GM21717 (cell line): ENCODE measurements at regions not wholly inside any gene's neighbourhood (a gene's known extent, or its start where the extent isn't known, plus 50 kb on each side); places are given as distances from the start of the nearest gene placed in this dataset.
"Not testable (repeated sequence)": the region's sequence is repeated elsewhere in the genome, so short reads cannot be mapped to it uniquely, and the experiment has no call there.

Source experiments
- ATAC-seq: cut with Tn5 transposase; IDR thresholded peaks from one replicate; pipeline ENCODE4 v1.9.1; 2021; ENCODE audit warnings: mild to moderate bottlenecking, moderate library complexity; ENCODE audit not compliant: unreplicated experiment

DNA sequence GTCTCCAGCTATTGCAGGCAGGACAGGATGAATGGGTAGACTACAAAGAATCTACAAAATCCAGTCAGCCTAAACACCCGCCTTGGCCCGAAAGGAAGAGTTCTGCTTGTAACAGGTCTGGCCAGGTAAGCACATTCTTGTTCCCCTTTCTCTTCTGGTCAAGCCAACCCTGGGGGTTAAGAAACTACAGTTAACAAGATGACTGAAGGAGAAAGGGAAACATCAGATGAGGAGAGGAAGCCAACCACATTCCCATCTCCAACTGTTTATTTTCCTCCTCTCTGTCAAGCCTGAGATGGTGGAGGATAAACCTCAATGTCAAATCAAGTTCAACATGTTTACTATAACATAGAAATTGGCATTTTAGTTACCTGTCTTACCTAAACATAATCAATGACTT lies 198.9 kb downstream of the IPMK start:
- ATAC-seq, result no peak

DNA sequence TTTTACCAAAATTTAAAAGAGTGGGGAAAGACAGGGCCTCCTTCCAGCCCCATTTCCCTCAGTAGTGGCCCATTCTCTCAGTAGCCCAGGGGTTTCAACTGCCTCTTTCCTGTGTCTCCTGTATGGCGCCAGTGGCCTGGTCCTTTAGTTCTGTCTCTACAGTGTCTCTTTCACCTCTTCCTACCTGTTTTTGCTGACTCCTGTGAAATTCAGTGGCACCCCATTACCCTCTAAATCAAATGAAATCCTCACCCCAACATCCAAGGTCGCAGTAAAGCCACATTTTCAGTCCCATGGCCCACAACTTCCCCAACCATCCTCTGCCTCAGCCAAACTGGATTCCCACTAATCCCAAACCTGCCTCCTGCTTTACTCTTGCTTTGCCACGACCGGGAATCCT lies 200.7 kb downstream of the IPMK start:
- ATAC-seq, result no peak

DNA sequence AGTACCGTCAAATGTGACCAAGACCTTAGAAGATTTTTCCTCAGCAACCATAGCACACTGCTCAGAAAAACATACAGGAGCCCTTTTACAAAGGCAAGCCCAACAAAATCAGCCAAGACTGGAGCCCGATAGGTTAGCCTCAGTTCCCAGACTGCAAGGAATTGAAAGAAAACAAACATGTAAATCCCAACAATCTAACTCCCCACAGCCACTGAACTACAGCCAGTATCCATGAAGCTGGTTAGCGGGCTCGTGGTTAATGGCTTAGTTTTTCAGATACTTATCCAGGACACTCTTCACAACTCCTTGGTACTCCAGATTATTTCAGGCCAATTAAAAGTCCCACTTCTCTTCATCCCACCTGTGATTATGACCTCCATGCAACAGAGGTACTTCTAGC lies 201.6 kb downstream of the IPMK start:
- no peak for ATAC-seq

DNA sequence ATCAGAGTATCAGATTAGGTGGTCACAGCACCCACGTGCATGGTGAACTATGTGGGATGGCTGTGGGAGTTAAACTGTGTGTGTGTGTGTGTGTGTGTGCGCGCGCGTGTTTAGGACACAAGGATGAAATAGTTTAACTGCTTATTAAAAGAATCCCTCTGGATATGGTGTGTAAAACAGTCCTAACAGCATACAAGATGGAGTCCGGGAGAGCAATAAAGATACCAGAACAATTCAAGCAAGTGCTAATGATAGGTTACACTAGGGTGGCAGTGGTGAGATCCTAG lies 202.2 kb downstream of the IPMK start:
- ATAC-seq, result no peak

DNA sequence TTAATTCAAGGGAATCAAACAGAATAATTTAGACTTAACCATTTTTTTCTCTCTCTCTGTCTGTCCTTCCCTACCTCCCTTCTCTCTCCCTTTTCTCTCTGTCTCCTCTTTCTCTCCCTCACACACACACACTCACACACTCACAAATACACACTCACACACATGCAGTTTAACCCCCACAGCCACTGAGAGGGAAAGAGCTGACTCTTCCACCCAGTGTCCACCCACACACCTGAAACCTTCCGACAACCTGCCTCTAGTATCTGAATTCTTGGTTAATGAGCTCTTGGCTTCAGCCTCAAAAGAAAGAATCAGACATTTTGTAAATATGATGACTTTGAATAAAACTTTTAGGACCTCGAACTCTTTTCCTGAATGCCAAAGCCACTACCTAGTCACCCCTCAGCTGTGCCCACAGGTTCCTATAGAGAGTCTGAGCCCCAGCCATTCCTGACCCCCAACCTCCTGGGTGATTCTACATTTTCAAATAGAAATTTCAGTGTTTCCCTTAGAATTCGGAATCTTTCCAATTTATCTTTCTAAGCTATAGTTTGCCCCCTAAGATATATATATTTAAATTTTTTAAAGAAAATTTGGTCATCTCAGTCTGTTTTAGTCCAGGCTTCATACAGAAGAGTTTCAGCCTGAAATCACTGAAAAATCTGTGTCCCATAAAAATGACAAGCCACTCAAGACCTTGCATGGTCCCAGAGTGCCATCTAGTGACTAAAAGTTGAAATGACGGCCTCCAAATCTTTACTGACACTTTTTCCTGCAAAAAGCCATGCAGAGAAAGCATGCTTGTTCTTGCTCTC lies 202.8 kb downstream of the IPMK start:
- no peak for ATAC-seq

DNA sequence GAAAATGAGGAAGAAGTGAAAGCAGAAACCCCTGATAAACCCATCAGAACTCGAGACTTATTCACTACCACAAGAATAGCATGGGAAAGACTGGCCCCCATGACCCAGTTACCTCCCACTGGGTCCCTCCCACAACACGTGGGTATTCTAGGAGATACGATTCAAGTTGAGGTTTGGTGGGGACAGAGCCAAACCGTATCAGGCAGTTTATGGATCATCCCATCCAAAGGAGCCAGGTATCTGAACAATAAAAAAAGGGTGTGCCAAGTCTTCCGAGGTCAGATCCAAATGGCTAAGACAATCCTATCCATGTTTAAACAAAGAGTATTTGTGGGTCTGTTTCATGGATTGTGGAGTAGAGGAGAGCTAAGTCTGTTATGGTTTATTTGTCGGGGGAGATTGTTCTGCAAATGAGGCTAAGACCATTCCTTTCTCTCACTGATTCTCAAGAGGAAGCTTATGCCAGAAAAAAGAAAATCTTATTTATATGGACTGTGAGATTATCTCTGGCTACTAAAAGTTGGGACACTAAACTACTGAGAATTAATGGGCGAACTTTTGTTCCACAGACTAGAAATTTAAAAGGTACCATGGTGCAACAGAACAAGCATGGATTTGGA lies 203.7 kb downstream of the IPMK start:
- no peak for ATAC-seq

DNA sequence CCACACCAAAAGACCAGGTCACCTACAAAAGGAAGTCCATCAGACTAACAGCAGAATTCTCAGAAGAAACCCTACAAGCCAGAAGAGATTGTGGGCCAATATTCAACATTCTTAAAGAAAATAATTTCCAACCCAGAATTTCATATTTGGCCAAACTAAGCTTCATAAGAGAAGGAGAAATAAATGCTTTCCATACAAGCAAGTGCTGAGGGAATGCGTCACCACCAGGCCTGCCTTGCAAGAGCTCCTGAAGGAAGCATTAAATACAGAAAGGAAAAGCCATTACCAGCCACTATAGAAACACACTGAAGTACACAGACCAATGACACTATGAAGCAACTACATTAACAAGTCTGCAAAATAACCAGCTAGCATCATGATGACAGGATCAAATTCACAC lies 209.0 kb downstream of the IPMK start:
- ATAC-seq, result not testable (repeated sequence)

DNA sequence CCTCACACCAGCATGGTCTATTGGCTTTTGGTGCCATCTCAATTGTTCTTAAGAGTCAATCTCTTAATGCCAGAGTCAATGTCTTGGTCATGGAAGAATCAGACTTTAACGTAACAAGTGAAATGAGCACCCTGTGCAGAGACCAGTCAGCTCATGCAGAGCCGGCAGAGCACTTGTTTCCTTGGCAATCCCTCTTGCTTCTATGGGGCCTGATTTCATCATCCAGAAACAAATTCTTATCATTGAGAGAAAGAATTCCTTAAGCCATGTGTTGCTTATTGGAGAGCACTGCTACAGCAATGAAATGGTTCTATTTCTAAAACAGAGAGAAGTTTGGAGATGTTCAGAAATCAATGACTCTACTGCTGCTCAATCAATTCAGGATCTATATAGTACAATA lies 212.8 kb downstream of the IPMK start:
- ATAC-seq, result no peak

DNA sequence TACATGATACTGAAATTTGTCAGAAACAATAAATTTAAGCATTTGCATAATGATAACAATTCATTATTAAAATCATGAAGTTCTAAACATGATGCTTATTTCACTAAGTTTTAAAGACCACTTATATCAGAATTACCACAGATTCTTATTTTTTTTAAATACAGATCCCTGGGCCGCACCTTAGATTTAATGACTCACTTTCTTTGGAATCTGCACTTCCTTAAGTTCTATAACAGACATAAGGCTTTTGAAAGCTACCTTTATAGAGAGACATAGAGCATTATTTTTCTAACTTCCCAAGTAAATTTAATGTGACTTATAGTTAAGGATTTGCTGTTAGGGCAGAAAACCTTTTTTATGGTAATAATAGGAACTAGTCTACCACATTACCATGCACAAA lies 214.9 kb downstream of the IPMK start:
- ATAC-seq, result no peak

DNA sequence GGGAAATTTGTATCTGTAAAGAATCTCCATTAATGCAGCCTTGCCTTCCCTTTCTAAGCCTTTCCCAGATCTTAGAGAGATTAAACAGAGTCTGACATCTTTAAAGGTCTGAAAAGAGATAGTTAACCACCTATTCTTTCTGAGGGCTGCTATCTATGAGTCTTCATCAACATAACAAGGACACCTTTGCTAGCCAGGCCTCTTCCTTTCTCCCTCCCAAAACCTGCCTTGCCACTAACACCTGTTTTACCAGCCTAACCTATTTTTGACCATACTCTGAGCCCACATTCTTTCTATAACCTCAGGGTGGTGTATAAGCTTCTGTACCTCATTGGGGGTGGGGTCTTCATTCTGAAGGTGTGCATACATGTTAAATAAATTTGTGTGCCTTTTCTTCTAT lies 217.1 kb downstream of the IPMK start:
- ATAC-seq, result no peak

DNA sequence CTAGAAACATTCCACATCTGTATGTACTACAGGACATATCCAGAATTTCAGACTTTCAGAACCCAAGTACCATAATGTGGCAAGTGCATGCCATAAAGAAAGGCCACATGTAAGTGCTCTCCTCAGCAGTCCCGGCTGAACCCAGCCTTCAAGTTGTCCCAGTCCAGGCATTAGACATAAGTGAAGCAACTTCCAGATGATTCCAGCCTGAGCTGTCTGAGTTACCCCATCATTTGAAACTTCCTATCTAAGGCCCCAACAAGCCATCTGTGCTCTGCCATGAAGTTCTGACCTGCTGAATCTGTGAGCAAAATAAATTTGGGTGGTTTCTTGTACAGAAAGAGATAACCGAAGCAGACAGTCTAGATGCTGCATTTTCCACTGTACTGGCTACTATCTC lies 218.8 kb downstream of the IPMK start:
- no peak for ATAC-seq

DNA sequence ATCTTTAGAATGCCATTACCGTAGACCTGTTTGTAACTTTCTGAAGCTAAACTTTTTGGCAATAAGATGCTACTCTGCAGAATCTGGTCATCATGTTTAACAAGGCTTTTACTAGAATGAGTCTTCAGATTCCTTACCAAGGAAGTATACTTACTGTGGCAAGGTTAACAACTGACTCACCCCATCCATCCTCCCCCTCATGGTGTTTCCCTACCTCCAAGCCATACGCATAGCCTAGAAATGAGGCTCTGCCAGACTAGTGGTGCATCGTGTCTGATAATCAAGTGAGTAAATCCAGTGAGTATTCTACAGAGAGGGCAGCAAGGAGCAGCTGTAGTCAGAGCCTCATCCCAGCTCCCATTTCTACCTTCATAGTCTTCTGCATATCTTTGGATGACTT lies 223.6 kb downstream of the IPMK start:
- no peak for ATAC-seq

DNA sequence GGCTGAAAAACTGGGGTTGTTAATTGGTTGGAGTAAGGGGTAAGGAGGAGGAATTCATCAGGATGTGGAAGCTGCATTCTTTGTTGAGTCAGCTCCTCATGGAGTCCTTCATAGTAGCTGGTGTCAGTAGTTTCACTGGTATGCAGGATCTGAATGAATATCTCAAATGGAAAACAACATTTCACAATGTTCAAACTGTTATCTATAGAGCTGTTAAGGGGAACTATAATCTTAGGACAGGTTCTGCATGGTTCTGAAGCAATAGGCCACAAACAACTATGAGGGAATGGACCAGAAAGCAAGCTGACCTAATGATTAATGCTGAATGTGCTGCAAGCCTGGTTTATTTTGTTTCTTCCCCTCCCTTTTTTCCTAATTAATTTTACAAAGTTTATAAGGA lies 225.8 kb downstream of the IPMK start:
- ATAC-seq, result no peak

DNA sequence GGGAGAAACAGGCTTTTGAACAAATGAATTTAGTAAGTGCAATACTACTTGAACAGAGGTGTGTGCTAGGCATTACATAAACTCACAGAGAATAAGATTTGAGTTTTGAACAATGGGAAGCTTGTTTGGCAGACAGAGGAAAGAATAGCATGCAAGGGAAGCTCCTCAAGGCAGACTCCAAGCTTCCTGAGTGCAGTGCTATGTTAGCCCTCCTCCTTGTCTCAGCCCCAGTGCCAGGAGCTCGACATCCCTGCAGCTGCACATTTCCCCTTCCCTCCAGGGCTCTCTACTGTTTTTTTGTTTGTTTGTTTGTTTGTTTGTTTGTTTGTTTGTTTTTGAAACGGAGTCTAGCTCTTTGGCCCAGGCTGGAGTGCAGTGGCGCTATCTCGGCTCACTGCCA lies 237.5 kb downstream of the IPMK start:
- no peak for ATAC-seq

DNA sequence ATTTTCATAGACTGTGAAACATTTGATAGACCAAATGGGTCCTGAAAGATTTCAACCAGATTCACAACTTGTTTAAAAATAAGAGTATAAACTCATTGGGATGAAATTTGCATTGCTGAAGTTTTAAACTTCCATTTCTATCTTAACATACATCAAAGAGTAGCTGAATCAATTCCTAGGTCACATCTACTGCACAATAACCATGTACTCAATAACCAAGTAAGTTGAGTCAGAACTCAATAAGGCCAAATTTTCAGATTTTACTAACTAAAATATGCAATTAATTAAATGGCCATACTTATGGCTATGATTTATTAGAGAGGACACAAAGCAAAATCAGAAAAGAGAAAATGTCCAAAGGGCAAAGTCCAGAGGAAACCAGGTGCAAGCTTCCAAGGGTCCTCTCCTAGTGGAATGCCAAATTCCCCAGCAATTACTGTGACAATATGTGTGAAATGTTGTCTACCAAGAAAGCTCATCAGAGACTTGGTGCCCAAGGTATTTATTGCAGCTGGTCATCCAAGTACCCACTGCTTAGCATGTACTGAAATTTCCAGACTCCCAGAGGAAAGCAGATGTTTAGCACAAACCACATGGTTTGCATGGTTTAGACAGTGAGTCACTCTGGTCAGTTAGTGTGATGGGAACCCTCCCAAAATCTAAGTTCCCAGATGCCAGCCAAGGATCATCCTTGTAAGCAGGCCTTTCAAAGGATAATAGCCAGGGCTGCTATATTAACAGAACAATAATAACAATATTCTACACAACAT lies 238.9 kb downstream of the IPMK start:
- no peak for ATAC-seq

DNA sequence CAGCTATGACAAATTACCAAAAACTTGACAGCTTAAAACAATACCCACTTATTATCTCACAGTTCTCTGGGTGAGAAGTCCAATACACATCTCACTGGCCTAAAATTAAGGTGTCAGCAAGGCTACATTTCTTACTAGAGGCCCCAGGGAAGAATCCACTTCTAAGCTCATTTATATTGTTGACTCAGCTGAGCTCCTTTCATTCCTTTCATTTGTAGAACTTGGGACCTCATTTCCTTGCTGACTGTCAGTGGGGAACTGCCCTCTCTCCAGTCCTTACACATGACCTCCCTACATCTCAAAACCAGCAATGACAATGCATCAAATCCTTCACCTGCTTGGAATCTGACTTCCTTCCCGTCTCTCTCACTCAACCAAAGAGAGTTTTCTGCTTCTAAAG lies 240.3 kb downstream of the IPMK start:
- no peak for ATAC-seq

DNA sequence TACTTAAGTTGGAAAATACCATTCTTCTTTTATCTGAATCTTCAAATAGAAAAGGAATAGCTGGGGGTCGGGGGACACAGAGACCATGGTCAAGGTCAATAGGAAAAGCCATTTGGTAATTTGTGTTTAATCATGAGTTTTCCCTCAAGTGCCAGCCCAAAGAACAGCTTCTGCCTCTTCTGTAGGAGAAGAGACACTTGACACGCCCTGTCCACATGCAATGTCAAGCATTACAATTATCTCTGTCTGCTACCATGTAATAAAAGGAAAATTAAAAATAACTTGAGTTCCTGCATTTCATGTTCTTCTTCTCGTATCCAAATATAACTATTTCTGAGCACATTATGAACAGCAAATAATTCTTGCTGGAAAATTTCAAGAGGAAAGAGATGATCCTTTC lies 241.7 kb downstream of the IPMK start:
- ATAC-seq, result no peak

DNA sequence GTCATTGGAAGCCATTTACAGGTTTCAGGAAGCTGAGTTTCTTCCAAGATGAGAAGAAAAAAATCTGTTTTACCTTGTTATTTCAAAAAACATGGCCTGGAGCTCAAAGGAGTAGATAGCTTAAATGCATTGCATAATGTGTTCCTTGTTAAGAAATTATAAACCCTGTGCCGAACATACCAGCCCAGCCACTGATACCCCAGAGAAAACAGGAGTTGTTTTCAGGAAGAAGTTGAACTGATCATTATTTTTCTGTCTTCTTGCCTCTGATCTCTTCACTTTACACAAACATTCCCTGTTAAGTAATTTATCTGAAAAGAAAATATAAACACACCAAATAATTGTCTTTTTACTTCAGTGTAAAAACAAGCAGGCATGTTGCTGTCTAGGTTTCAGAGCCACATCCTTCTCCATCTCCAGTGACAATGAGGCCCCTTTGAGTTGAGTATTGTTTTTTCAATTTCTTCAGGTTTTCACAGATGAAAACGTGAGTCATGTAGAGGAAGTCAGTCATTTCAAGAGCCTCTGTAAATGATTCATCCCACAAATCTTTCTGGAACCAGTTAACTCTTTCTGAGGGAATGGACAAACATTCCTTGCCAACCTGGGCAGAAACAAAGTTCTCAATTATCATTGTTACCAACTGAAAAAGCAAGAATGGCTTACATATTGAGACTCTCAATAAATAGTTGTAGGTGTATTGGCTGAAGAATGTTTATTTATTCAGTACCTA lies 244.2 kb downstream of the IPMK start:
- no peak for ATAC-seq

DNA sequence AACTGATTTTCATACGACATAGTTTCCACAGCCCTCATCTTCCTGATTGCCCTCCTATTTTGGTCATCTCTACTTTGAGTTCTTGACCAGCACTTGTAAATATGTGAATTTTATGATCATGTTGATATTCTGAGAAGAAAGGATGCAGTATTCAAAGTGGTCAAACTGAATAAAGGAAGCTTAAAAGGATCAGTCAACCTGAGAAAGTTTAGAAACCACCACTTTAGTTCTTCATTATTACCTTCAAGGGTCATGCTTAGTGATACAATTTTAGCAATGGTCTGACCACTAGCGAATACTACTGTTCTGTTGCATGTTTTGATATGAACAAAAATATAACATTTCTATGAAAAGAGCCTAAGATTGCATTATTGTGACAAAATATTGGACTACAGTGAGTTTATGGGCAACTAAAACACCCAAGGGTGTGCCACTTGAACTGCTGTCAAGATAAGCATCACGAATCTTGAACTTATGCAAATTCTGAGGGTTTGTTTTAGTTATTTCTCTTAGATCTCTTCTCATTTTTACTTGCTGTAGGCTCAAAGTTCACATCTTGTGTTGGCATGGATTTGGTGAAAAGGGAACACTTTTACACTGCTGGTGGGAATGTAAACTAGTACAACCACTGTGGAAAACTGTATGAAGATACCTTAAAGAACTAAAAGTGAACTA lies 247.7 kb downstream of the IPMK start:
- no peak for ATAC-seq

DNA sequence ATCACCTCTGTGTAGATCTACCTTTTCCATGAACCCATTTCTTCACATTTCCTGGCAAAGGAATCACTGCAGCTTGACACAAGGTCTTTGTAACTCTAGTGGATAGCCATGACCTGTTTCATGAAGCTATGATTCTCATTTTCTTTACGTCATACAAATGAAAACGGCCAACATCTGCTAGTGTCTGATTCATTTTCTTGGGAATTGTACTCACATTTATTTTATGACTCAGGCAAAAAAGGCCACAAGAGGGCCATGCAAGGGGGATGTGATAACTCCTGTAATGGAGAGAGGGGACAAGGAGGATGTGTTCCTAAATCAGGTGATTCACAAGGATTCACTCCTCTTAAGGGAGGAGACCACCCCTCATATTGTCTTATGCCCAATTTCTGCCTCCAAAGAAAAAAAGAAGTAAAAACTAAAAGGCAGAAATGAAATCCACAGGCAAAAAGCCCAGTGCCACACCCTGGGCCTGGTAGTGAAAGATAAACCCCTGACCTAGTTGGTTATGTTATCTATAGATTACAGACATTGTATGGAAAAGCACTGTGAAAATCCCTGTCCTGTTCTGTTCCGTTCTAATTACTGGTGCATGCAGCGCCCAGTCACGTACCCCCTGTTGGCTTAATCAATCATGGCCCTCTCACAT lies 249.9 kb downstream of the IPMK start:
- no peak for ATAC-seq

DNA sequence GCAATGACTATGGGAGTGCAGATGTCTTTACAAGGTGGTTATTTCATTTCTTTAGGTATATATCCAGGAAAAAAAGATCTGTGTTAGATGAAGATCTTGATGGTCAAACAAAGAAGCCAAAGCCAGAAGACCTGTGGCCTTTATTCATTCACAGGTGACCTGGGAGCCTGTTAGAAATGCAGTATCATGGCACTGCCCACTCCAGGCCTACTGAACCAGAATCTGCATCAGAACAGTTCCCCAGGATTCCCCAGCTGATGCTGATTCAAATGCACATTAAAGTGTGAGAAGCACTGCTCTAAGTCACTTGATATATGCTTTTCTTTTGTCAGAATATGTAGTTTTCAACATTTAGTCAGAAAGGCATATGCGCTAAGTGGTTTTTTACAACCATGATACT lies 251.1 kb downstream of the IPMK start:
- ATAC-seq, result no peak
